ENCODE measurements at regions not wholly inside any gene's neighbourhood (a gene's known extent, or its start where the extent isn't known, plus 50 kb on each side); places are given as distances from the start of the nearest gene placed in this dataset.

DNA sequence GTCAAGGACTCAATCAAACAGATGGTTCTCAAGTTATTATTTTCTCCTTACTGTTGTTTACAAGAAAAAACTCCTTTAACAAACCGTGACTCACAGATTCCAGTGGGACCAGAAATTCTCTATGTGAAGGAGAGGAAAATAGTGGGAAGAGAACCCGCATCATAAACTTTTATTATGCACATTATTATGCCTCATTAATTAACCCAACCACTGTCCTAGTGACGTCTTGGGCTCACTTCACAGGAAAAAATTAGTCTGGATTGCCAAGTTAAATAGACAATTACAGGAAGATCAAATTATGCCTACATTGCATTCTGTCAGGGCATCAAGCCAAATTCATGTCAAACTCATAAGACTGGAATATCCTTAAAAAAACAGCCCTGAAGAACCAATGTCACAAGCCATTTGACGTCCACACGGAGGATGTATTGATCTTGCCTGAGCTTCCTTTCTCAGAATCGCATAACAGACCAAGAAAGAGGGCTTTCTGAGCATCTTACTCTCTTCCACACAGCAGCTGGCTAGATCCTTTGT, 347.8 kb downstream of the DUSP10 start:
- DNase-seq: no peak

DNA sequence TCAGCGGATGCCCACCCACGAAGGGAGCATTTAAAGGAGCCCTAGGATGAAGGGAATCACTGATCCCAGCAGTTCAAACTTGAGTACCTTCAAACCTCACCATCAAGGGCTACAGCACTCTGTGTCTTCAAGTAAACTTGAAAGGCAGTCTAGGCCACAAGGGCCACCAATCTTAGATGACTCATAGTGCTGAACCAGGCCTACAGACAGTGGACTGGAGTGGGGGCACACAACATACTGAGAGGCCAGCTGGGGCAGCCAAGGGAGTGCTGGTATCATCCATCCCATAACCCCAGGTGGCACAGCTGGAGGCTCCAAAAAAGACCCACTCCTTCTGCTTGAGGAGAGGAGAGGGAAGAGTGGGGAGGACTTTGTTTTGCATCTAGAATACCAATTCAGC, 345.4 kb downstream of the DUSP10 start:
- no peak for DNase-seq

- no peak for DNase-seq
Measured at GRCh38 chr1:221397141-221397540, 344.7 kb downstream of the DUSP10 start.

- DNase-seq: no peak
Measured at GRCh38 chr1:221397606-221398005, 344.3 kb downstream of the DUSP10 start.

GRCh38 chr1:221405146-221405545, 336.7 kb downstream of the DUSP10 start:
- DNase-seq: no peak

GRCh38 chr1:221408117-221408803, 333.6 kb downstream of the DUSP10 start:
- no peak for DNase-seq

GRCh38 chr1:221411283-221411682, 330.6 kb downstream of the DUSP10 start:
- DNase-seq: no peak

- no peak for DNase-seq
Measured at GRCh38 chr1:221414772-221415539, 326.9 kb downstream of the DUSP10 start.

GRCh38 chr1:221415651-221416050, 326.2 kb downstream of the DUSP10 start:
- DNase-seq: no peak

GRCh38 chr1:221416142-221416541, 325.7 kb downstream of the DUSP10 start:
- DNase-seq: no peak

GRCh38 chr1:221416723-221417122, 325.2 kb downstream of the DUSP10 start:
- DNase-seq: no peak

DNA sequence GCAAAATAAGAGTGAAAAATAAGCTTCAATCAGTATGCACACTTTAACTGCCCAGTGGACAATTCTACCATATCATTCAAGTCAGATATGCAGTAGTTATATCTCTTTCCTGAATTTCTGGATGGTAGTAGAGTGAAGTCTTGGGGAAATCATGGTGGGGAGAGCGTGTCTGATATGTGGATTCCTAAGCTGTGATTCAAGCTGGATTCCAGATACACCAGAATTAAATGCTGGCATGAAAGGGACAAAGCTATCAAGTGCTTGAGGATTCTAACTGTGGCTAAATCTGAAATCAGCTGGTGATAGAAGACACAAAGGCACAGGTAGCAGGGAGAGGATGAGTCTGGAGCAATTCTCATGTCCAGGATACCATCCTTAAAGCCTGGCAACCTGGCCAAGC, 323.5 kb downstream of the DUSP10 start:
- DNase-seq: no peak

DNA sequence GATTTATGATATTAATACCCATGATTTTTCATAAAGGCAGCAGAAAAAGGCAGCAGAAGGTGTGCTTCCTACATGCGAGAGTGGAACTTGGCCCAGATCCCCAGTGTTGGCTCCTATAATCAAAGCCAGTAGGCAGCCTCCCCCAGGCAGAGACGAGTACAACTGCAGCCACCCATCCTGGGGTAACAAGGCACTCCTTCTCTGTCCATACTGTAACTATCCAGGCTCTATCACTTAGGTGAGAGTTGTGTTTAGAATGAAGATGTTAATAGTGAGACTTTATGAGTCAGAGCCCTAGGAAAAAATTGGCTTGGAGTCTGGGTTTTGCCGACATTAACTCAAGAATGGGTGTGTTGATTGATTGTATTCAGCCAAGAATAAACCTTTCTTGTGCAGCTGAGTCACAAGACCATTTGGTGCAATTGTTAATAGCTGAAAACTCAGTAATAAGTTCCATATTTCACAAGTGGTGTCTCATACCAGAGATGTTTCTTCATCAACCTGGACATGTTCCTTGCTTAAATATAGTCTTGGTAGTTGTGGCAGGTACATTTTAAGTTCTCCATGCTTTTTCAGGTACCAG, 322.3 kb downstream of the DUSP10 start:
- no peak for DNase-seq

DNA sequence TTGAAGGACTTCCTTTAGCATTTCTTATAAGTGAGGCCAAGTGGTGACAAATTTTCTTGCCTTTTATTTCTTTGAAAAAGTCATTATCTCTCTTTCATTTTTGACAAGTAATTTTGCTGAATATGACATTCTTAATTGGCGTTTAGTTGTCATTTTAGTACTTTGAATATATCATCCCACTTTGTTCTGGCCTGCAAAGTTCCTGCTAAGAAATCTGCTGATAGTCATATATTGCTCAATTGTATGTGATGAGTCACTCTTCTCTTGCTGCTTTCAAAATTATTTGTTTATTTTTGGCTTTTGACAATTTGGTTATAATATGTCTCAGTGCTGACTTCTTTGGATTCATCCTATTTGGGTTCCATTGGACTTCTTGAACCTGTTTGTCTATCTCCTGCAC, 312.6 kb downstream of the DUSP10 start:
- no peak for DNase-seq

- no peak for DNase-seq
Measured at GRCh38 chr1:221430152-221430960, 311.5 kb downstream of the DUSP10 start.

DNA sequence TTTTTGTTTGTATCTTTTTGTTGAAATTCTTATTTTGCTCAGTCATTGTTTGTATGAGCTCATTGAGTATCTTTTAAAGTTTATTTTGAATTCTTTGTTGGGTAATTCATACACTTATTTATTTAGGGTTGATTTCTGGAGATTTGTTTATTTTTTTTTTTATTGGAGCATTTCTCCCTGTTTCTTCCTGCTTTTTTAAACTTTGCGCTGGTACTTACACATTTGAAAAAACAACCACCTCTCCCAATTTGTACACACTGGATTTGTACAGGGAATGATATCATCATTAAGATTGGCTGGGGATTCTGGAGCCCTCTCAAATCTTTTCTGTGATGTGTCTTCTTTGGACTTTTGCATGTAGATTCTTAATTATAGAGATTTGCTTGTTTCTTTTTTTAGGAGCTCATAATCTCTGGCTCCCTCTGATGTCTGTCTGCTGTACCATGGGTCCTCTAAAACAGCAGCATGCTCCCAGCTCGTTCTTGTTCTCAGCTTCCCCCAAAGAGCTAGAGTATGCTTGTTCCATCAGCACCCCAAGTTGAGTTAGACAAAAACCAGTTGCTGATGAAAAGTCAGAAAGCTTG, 310.7 kb downstream of the DUSP10 start:
- DNase-seq: no peak

DNA sequence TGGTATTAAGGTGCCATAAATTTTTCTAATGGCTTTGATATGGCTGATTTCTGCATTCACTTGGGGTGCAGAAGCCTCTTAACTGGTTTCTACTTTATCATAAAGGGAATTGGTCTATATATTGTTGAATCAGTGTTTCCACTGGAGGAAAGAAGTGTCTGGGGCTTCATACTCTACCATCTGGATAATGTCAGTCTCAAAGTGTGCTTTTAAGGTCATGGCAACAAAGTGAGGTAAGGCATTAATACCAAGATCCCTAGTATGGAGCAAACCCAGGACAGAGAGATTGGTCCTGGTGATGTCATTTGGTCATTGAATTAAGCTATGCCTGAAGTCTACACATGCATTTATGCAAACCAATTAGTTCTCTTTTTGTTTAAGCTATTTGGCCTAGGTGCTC, 309.9 kb downstream of the DUSP10 start:
- DNase-seq: no peak

- no peak for DNase-seq
Measured at GRCh38 chr1:221435504-221435904, 306.4 kb downstream of the DUSP10 start.

GRCh38 chr1:221437171-221437570, 304.7 kb downstream of the DUSP10 start:
- DNase-seq: no peak

DNA sequence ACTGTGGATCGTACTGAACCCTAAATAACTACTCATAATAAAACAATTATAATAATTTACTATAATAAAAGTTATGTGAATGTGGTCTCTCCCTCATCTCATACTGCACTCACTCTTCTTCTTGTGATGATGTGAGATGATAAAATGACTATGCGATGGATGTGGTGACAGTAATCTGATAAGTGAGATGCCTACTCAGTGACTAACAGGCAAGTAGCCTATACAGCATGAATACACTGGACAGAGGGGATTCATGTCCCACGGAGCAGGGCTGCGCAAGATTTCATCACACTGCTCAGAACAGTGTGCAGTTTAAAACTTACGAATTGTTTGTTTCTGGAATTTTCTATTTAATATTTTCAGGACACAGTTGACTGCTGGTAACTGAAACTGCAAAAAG, 304.0 kb downstream of the DUSP10 start:
- no peak for DNase-seq

- peak; percentile 56 for DNase-seq
Measured at GRCh38 chr1:221439008-221439746, 302.7 kb downstream of the DUSP10 start.
